ENCODE measurements at regions not wholly inside any gene's neighbourhood (a gene's known extent, or its start where the extent isn't known, plus 50 kb on each side); places are given as distances from the start of the nearest gene placed in this dataset.

DNA sequence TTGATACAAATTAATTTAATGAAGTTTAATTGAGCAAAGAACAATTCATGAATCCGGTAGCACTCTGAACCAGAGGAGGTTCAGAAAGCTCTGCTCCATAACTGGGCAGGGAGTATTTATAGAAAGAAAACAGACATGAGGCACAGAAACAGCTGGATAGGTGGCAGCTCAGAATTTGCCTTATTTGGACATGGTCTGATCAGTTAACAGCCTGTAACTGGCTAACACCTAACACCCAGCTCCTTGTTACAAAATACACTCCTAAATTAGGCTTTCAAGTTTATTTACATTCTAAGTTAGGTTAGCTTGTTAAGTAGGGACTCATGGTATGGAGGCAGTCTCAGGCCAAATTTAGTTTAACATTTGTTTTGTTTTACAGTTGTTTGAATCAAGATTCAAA, 67.8 kb upstream of the TMCC3 start:
- no peak for DNase-seq (ENCODE audit: low read depth in 2 of 3, low spot score in 1 of 3)

DNA sequence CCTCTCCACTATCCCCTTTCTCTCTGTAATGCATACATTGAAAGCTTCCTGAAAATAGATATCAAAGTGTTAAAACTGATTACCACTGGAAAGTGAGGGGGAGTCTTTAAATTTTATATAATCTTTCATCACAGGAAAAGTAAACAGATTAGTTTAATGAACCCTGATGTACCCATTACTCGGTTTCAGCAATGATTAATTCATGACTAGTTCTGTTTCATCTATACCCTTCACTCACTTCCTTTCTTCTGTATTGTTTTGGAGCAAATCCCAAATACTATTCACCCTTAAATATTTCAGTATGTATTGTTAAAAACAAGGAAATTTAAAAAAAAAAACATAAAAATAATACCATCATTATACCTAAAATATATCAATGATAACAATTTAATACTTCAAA, 67.3 kb upstream of the TMCC3 start:
- DNase-seq (ENCODE audit: low read depth in 2 of 3, low spot score in 1 of 3), result no peak

DNA sequence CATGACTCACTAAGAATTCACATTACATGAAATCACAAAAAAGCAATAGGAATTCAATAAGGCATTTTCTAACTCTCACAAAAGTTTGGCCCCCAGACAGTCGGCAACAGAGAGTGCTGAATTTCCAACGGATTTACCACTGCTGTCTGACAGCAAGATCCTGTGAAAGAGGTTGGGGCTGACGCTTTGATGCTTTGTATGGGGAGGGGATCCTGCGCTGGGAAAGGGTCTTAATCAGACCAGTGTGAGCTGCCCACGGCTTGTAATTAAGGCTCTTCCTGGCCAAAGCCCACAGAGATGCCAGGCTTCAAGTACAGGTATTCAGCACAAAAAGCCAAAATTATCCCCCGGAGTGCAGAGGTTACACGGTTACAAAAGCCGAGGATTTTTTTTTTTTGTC, 66.8 kb upstream of the TMCC3 start:
- no peak for DNase-seq (ENCODE audit: low read depth in 2 of 3, low spot score in 1 of 3)

DNA sequence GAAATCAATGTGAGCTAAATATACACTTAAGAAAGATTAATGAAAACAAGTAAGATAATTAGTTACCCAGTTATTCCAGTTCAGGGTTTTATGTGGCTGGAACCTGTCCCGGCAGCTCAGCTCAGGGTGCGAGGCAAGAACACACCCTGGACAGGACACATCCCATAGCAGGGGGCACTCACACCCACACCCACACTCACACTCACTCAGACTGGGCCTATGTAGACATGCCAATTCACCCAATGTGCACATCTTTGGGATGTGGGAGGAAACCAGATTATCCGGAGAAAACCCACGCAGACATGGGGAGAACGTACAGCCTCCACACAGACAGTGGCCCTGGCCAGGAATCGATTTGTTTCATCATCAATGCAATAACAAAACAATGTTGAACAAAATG, 66.0 kb upstream of the TMCC3 start:
- no peak for DNase-seq (ENCODE audit: low read depth in 2 of 3, low spot score in 1 of 3)

DNA sequence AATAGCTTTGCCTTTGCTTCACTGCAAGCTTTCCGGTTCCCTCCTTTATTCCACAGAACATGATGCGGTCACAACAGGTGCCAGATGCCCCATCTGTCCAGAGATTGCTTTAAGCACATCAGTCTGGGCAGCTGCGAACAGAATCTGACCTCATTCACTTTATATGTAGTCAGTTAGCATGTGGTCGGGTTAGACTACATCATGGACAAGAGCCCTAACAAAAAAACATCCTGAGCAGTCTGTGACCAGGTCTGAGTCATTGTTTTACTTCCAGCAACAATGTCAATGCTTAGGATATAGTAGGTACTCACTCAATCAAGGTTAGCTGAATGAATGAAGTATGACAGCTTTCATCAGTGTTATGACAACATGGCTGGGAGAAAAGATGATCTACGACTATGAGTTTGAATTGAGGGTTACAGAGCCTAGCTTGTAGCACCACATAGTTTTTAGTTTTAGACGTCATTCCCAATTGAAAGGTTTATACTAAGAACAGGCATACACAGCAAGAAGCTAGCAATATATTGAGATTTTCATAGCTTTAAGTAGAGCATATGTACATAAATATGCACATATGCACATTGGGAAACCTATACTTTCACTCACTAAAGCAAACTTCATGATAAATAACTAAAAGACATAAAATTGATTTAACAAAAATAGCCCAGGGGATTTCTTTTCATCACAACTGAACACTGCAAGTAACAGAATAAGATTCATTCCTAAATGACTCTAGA, 64.2 kb upstream of the TMCC3 start:
- DNase-seq (ENCODE audit: low read depth in 2 of 3, low spot score in 1 of 3), result no peak

DNA sequence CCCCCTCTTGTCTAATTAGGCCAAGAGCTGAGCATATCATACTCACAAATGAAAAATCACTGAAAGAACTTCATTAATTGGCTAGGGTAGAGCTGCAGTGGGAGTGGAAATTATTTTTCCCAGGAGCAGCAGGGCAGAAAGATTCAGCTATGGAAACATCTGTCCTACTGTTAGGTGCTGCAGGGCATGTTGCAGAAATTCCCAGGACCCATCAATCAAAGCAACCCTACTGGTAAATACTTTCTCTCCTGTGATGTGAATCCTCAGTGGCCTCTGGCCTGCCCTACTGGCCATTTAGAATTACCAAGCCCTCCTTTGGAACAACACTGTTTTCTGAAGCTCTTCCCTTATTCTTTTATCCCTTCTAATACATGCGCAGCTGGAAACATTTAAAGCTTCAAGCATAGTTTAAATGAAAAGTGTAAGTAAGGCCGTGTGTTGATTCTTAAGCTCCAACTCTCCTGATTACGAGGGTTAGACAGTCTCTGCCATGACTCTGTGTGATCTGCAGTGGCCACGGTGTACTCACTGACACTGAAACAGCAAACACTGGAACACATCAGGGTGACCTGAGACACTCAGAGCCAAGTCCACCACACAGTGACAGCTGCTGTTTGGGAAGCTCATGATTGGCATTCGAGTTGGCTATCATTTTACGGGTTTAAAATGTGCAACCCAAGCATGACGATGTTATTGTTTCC, 62.6 kb upstream of the TMCC3 start:
- no peak for DNase-seq (ENCODE audit: low read depth in 2 of 3, low spot score in 1 of 3)

DNA sequence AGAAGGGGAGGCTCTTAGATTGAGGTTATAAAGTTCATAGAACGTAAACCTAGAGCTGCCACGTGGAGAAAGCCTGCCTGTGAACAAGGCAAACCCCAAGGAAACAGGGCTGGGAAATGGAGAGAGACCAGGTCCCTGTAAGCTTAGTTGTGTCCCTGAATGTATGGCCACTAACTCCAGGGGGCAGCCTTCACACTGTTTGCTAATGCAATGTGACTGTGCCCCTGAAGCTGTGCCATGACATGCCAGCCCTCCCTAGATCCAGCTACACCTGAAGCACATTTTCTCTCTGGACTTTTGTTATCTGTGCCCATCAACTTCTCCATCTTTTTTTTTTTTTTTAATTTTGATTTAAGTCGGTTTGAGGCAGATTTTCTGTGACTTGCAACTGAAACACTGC, 60.6 kb upstream of the TMCC3 start:
- peak in 1 of 3 donors; percentile 5 for DNase-seq (ENCODE audit: low read depth in 2 of 3, low spot score in 1 of 3)

DNA sequence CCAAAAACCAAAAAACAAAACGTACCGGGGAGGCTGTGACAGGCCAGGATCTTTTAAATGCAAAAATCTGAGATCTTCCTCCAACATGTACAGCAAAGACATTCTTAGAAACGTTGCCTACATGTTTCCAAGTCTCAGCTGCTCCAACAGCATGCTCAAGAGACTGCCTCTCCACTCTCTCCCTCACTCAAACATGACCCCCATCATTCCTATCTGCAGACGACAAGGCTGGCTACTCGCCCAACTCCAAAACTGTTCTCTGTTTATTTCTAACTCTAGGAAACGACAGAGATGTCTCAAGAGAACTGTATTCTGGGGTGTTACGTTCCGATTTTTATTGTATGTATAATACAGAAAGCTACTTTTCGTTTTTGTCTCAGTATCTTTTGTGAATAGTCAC, 57.5 kb upstream of the TMCC3 start:
- DNase-seq (ENCODE audit: low read depth in 2 of 3, low spot score in 1 of 3), result no peak

DNA sequence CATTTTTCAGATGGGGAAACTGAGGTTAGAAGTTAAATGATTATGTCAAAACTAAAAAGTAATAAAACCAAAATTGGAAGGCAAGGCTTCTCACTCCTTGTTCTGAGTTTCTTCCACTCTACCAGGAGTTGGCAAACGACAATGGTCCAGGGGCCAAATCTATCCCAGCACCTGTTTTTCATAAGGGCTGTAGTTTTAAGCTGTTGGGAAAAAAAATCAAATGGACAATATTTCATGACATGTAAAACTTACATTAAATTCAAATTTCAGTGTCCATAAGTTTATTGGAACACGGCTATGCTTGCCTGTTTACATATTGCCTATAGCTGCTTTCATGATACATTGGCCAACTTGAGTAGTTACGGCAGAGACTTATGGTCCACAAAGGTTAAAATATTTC, 56.7 kb upstream of the TMCC3 start:
- no peak for DNase-seq (ENCODE audit: low read depth in 2 of 3, low spot score in 1 of 3)

DNA sequence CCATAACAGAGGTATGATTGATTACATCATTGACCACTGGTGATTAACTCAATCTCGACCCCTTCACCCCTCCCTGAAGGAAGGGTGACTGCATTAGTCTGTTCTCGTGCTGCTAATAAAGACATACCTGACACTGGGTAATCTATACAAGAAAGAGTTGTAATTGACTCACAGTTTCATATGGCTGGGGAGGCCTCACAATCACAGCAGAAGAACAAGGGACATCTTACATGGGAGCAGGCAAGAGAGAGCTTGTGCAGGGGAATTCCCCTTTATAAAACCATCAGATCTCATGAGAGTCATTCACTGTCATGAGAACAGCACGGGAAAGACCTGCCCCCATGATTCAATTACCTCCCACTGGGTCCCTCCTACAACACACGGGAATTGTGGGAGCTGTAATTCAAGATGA, 55.9 kb upstream of the TMCC3 start:
- no peak for DNase-seq (ENCODE audit: low read depth in 2 of 3, low spot score in 1 of 3)

DNA sequence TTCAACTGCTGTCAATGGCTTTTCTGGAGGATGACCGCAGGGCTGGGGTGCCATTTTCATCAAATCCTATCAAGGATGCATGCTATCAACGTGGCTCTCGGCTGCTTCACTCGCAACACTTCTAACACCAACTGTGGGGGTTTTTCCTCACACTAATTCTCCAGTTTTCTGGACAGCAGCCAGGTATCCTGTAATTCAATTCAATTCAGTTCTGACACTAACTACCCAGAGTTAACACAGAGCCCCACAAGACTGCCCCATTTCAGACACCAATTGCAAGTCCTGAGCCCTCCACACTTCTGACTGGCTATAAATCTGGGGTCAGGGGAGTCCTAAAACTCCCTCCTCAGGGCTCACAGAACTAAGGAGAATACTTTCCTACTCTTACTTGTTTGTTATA, 55.3 kb upstream of the TMCC3 start:
- no peak for DNase-seq (ENCODE audit: low read depth in 2 of 3, low spot score in 1 of 3)

DNA sequence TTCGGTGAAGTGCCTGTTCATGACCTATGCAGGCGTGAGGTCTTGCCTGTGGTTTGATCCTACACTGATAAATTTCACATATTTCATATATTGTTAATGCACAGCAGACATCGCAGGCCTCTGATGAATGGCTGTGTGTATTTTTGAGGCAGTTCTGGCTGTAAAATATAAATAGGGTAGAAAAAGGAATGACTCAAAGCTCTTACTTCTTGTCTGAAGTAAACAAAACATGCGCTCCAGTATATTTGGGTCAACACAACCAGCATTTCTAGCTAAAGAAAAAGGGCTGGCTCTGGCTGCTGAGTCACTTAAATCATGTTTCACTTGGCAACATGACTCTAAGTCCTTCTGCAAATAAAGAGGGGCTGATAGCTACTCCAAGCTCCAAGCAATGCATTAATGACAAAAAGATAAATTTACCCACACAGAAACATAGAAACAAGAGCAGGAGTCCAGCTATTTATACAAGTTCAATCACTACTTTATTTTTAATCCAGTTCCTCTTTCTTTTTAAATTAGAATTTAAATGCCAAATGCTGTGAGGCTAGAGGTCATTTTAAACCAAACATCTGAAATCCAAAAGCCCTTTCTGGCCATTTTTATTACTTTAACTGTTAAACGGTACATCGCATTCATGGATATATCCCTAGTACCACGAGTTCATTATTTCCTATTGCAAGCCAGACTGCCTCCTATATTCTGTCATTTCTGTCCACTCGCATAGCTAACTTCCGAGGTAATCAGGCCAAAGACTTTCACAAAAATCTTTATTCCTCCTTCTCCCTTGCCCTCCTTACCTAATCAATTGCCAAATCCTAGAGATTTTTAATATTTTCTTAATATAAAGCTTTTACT, 54.3 kb upstream of the TMCC3 start:
- no peak for DNase-seq (ENCODE audit: low read depth in 2 of 3, low spot score in 1 of 3)

DNA sequence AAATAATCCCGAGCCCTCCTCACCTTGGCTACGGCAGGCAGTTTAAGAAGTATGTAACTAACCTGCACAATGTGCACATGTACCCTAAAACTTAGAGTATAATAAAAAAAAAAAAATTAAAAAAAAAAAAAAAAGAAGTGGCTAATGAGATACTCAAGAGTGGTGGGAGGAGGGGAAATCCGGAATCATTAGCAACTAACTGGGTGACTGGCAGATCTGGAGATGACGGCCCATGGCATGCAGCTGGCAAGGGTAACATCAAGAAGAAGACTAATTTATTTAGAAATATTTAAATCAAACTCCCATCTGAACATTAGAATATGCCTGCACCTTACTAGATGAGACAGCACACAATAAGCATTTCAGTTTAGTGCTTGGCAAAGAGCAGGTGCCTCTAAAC, 52.3 kb upstream of the TMCC3 start:
- no peak for DNase-seq (ENCODE audit: low read depth in 2 of 3, low spot score in 1 of 3)

DNA sequence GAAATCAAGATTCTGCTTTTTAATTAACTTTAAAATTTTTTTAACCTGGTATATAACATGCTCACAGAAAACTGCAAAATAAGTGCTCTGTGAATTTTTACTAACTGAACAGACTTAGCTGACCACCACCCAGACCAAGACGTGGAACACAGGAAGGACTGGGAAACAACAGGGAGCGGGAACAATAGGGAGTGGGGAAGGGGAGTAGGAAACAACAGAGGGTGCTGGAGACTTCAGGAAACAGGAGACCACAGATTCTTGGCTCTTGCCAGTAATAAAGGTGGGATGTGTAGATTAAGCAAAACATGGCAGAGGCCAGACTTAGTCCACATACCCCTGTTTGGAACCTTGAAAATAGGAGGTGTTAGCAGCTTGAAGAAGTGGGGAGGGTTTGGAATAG, 51.4 kb upstream of the TMCC3 start:
- no peak for DNase-seq (ENCODE audit: low read depth in 2 of 3, low spot score in 1 of 3)

DNA sequence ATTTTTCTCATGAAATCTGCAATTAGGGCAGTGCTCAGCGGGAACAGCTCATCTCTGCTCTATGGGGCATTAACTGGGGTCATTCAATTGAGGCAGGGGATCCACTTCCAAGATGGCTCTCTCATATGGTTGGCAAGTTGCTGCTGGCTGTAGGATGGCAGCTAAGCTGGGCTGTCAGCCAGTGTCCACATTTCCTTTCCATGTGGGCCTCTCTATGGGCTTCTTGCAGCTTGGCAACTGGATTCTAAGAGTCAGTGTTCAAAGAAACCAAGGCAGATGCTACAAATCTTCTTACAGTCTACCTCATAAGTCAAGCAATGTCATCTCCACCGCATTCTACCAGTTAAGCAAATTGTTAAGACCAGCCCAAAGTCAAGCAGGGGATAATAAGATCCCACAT, 50.3 kb upstream of the TMCC3 start:
- DNase-seq (ENCODE audit: low read depth in 2 of 3, low spot score in 1 of 3), result no peak

All from stimulated activated CD4-positive, alpha-beta T cell treated with anti-CD3 and anti-CD28 coated beads, Interleukin-12 subunit alpha, Interleukin-12 subunit beta, amount 100 ng/mL, for 48 hours (primary cell).